ENCODE measurements at regions not wholly inside any gene's neighbourhood (a gene's known extent, or its start where the extent isn't known, plus 50 kb on each side); places are given as distances from the start of the nearest gene placed in this dataset.

GRCh38 chr4:177005674-177006230 lies 213.0 kb upstream of the VEGFC start:
- Histone ChIP-seq H3K9me3 (replicated peaks; ENCODE audit: control insufficient read depth, insufficient read depth, low read length) (no peaks in the 10 kb centered on the region), H3K4me3 (replicated peaks in 1 of 3; ENCODE audit: insufficient read depth in 1 of 3, low read depth in 1 of 3, low read length in 3 of 3) (no peak overlapping the region), H4K20me1 (replicated peaks; ENCODE audit: control insufficient read depth, extremely low read depth, insufficient read depth, low read length) (no peaks in the 10 kb centered on the region), H3K4me2 (ENCODE audit: insufficient read depth, low read length) (no peak overlapping the region), H3K9me1 (replicated peaks; ENCODE audit: control insufficient read depth, extremely low read depth, insufficient read depth, low read length) (no peaks in the 10 kb centered on the region), H2AFZ (ENCODE audit: low read depth, low read length) (peak overlapping the region; percentile 44), H3K36me3 (ENCODE audit: control insufficient read depth in 2 of 2, extremely low read depth in 1 of 2, insufficient read depth in 2 of 2, low read length in 2 of 2) (no peaks in the 10 kb centered on the region), H3K27me3 (ENCODE audit: control insufficient read depth in 2 of 2, insufficient read depth in 2 of 2, low read length in 2 of 2) (no peaks in the 10 kb centered on the region), H3K9ac (replicated peaks; ENCODE audit: extremely low read depth, insufficient read depth, low read length) (no peak overlapping the region), H3K4me1 (ENCODE audit: control insufficient read depth, extremely low read depth, insufficient read depth, low read length) (peaks cover 19% of the 10 kb centered on the region), H3K79me2 (ENCODE audit: control insufficient read depth, insufficient read depth, low read length) (no peaks in the 10 kb centered on the region), H3K27ac (ENCODE audit: insufficient read depth, low read depth, low read length) (peak overlapping the region; percentile 45)
- no TSS peak for BruUV-seq (replicated peaks)
- POLR2A ChIA-PET = no interaction called here
- intact Hi-C loops (cut with micrococcal nuclease) (no loop called here), dilution Hi-C loops (cut with MboI; ENCODE audit: extremely low pct_ligation_motif_present, low sequenced_read_pairs) (no loop called here)
- DNase-seq (ENCODE audit: low read depth, low spot score) (peak; percentile 41), FAIRE-seq (peak; percentile 53)
- CTCF ChIA-PET = no interaction called here
- TF ChIP-seq MYC (IDR thresholded peaks at IDR 0.05; ENCODE audit: low read depth, low read length) = no peak
- TF ChIP-seq, protein P1, sequence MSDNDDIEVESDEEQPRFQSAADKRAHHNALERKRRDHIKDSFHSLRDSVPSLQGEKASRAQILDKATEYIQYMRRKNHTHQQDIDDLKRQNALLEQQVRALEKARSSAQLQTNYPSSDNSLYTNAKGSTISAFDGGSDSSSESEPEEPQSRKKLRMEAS (IDR thresholded peaks at IDR 0.05; ENCODE audit: insufficient read depth, insufficient read length) = no peak
- peak; percentile 76 for TF ChIP-seq GATA2 (IDR thresholded peaks at IDR 0.05; ENCODE audit: insufficient read depth, insufficient read length, low read depth, low read length)
- TF ChIP-seq JUN (IDR thresholded peaks at IDR 0.05; ENCODE audit: borderline replicate concordance, insufficient read depth, insufficient read length, low read depth) = peak; percentile 29
- peak; percentile 61 for TF ChIP-seq POLR2AphosphoS5 (IDR thresholded peaks at IDR 0.05; ENCODE audit: insufficient read depth, low read depth, low read length)
- TF ChIP-seq, protein P2, sequence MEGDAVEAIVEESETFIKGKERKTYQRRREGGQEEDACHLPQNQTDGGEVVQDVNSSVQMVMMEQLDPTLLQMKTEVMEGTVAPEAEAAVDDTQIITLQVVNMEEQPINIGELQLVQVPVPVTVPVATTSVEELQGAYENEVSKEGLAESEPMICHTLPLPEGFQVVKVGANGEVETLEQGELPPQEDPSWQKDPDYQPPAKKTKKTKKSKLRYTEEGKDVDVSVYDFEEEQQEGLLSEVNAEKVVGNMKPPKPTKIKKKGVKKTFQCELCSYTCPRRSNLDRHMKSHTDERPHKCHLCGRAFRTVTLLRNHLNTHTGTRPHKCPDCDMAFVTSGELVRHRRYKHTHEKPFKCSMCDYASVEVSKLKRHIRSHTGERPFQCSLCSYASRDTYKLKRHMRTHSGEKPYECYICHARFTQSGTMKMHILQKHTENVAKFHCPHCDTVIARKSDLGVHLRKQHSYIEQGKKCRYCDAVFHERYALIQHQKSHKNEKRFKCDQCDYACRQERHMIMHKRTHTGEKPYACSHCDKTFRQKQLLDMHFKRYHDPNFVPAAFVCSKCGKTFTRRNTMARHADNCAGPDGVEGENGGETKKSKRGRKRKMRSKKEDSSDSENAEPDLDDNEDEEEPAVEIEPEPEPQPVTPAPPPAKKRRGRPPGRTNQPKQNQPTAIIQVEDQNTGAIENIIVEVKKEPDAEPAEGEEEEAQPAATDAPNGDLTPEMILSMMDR (IDR thresholded peaks at IDR 0.05; ENCODE audit: extremely low read depth in 1 of 2, insufficient read depth in 1 of 2, low read depth in 1 of 2, low read length in 2 of 2) = no peak
- no peak for TF ChIP-seq EZH2 (IDR thresholded peaks at IDR 0.05; ENCODE audit: borderline replicate concordance, low read depth, low read length, severe bottlenecking)
- no peak for TF ChIP-seq POLR2A (IDR thresholded peaks at IDR 0.05; ENCODE audit: low read depth, low read length)
- peak; percentile 74 for TF ChIP-seq FOS (IDR thresholded peaks at IDR 0.05; ENCODE audit: borderline replicate concordance, insufficient read depth, low read length)
